ENCODE measurements at regions not wholly inside any gene's neighbourhood (a gene's known extent, or its start where the extent isn't known, plus 50 kb on each side); places are given as distances from the start of the nearest gene placed in this dataset.

- ATAC-seq (no peak), DNase-seq (no peak)
- H3K27ac ChIP-seq = no peak overlapping the region
- peaks cover 0 to 11% of the 10 kb centered on the region in 2 donors for H3K4me1 ChIP-seq
- no peak overlapping the region for H3K4me3 ChIP-seq
- intact Hi-C loops (cut with DNase I; ENCODE audit: low total_unique reads) = no loop called here
- H3K36me3 ChIP-seq = no peaks in the 10 kb centered on the region
- in situ Hi-C loops (cut with MboI; ENCODE audit: low sequenced_read_pairs in 4 of 4) = no loop called here
- no peaks in the 10 kb centered on the region for H3K27me3 ChIP-seq
- H3K9me3 ChIP-seq = no peaks in the 10 kb centered on the region
- TF ChIP-seq POLR2A (IDR thresholded peaks at IDR 0.05) (no peak), CTCF (IDR thresholded peaks at IDR 0.05 in 4 of 5, conservative IDR thresholded peaks at IDR 0.05 in 1 of 5) (no peak)
Measured at GRCh38 chr21:14878971-14879370, 185.8 kb downstream of the NRIP1 start.

- no peak for DNase-seq
- ATAC-seq = peak in 1 of 2 donors; percentile 39
- intact Hi-C loops (cut with DNase I; ENCODE audit: low total_unique reads) = no loop called here
- Histone ChIP-seq H3K9me3 (no peaks in the 10 kb centered on the region), H3K27ac (no peak overlapping the region), H3K36me3 (no peaks in the 10 kb centered on the region), H3K27me3 (no peaks in the 10 kb centered on the region), H3K4me3 (no peak overlapping the region), H3K4me1 (peaks cover 0 to 11% of the 10 kb centered on the region in 2 donors)
- in situ Hi-C loops (cut with MboI; ENCODE audit: low sequenced_read_pairs in 4 of 4) = no loop called here
- TF ChIP-seq POLR2A (IDR thresholded peaks at IDR 0.05) (no peak), CTCF (IDR thresholded peaks at IDR 0.05 in 4 of 5, conservative IDR thresholded peaks at IDR 0.05 in 1 of 5) (no peak)
Measured at GRCh38 chr21:14877581-14878228, 187.1 kb downstream of the NRIP1 start.

GRCh38 chr21:14876524-14876840 lies 188.3 kb downstream of the NRIP1 start:
- Histone ChIP-seq H3K27me3 (no peaks in the 10 kb centered on the region), H3K4me3 (no peak overlapping the region), H3K36me3 (no peaks in the 10 kb centered on the region), H3K9me3 (no peaks in the 10 kb centered on the region), H3K27ac (no peak overlapping the region), H3K4me1 (peaks cover 0 to 11% of the 10 kb centered on the region in 2 donors)
- in situ Hi-C loops (cut with MboI; ENCODE audit: low sequenced_read_pairs in 4 of 4) (no loop called here), intact Hi-C loops (cut with DNase I; ENCODE audit: low total_unique reads) (no loop called here)
- ATAC-seq (no peak), DNase-seq (no peak)
- TF ChIP-seq POLR2A (IDR thresholded peaks at IDR 0.05) (no peak), CTCF (IDR thresholded peaks at IDR 0.05 in 4 of 5, conservative IDR thresholded peaks at IDR 0.05 in 1 of 5) (no peak)

- in situ Hi-C loops (cut with MboI; ENCODE audit: low sequenced_read_pairs in 4 of 4) = no loop called here
- H3K4me3 ChIP-seq = no peak overlapping the region
- H3K27me3 ChIP-seq = no peaks in the 10 kb centered on the region
- H3K36me3 ChIP-seq = no peaks in the 10 kb centered on the region
- peaks cover 0 to 11% of the 10 kb centered on the region in 2 donors for H3K4me1 ChIP-seq
- DNase-seq = no peak
- ATAC-seq = no peak
- H3K9me3 ChIP-seq = no peaks in the 10 kb centered on the region
- intact Hi-C loops (cut with DNase I; ENCODE audit: low total_unique reads) = no loop called here
- H3K27ac ChIP-seq = no peak overlapping the region
- no peak for TF ChIP-seq CTCF (IDR thresholded peaks at IDR 0.05 in 4 of 5, conservative IDR thresholded peaks at IDR 0.05 in 1 of 5)
- no peak for TF ChIP-seq POLR2A (IDR thresholded peaks at IDR 0.05)
Measured at GRCh38 chr21:14875704-14876523, 188.9 kb downstream of the NRIP1 start.
